Neuronal stem cell (in vitro differentiated cells): ENCODE measurements at regions not wholly inside any gene's neighbourhood (a gene's known extent, or its start where the extent isn't known, plus 50 kb on each side); places are given as distances from the start of the nearest gene placed in this dataset.
"Not testable (repeated sequence)": the region's sequence is repeated elsewhere in the genome, so short reads cannot be mapped to it uniquely, and the experiment has no call there.

Experiments used
- DNase-seq: peaks from one replicate; pipeline ENCODE4 v3.0.0-alpha.2; 2013; ENCODE audit warnings: low spot score
- H2AFZ ChIP-seq: one replicate; pipeline ENCODE4 v1.6.1; 2013; ENCODE audit warnings: mild to moderate bottlenecking, low read length, inconsistent platforms
- H2AK5ac ChIP-seq: 2 replicates; pipeline ENCODE4 v1.6.1; 2013; ENCODE audit warnings: low read depth, mild to moderate bottlenecking, inconsistent platforms, low read length, moderate library complexity, mixed read lengths
- H2BK120ac ChIP-seq: 2 replicates; pipeline ENCODE4 v1.6.1; 2013; ENCODE audit warnings: low read depth, mild to moderate bottlenecking, inconsistent platforms, low read length, moderate library complexity, mixed read lengths
- H2BK12ac ChIP-seq: one replicate; pipeline ENCODE4 v1.6.1; 2013; ENCODE audit warnings: low read length, inconsistent platforms
- H2BK15ac ChIP-seq: 2 replicates; pipeline ENCODE4 v1.6.1; 2013; ENCODE audit warnings: mild to moderate bottlenecking, low read length, inconsistent platforms, mixed read lengths
- H2BK5ac ChIP-seq: one replicate; pipeline ENCODE4 v1.6.1; 2013; ENCODE audit warnings: inconsistent platforms, mild to moderate bottlenecking, low read length, moderate library complexity
- H3K14ac ChIP-seq: one replicate; pipeline ENCODE4 v1.6.1; 2013; ENCODE audit warnings: low read length, inconsistent platforms
- H3K18ac ChIP-seq: 2 replicates; pipeline ENCODE4 v1.6.1; 2013; ENCODE audit warnings: low read length, inconsistent platforms
- H3K23ac ChIP-seq: 2 replicates; pipeline ENCODE4 v1.6.1; 2013; ENCODE audit warnings: low read depth, mild to moderate bottlenecking, mixed read lengths, low read length, inconsistent platforms; ENCODE audit not compliant: poor library complexity
- H3K27ac ChIP-seq: replicated peaks from 3 replicates; pipeline ENCODE4 v1.5.1; 2013; ENCODE audit warnings: low read length, inconsistent platforms
- H3K27me3 ChIP-seq, 3 experiments: 2 replicates each; pipeline ENCODE4 v1.6.1; 2013; ENCODE audit warnings: low read length in 3 of 3, mild to moderate bottlenecking in 2 of 3, inconsistent platforms in 1 of 3, low read depth in 1 of 3, mixed read lengths in 1 of 3, moderate library complexity in 1 of 3; ENCODE audit not compliant: control insufficient read depth in 3 of 3, insufficient read depth in 3 of 3
- H3K36me3 ChIP-seq, 2 donors: replicated peaks in 1 of 2; 2 replicates each; pipeline ENCODE4 v1.6.1; 2013; ENCODE audit warnings: low read length in 2 of 2; ENCODE audit not compliant: control insufficient read depth in 2 of 2, insufficient read depth in 2 of 2
- H3K4ac ChIP-seq: 2 replicates; pipeline ENCODE4 v1.6.1; 2013; ENCODE audit warnings: inconsistent platforms, mild to moderate bottlenecking, low read length, moderate library complexity
- H3K4me1 ChIP-seq, 2 donors: 1 replicate in 1 of 2; 2 replicates in 1 of 2; pipeline ENCODE4 v1.6.1; 2013; ENCODE audit warnings: low read length in 2 of 2, low read depth in 1 of 2; ENCODE audit not compliant: control insufficient read depth in 2 of 2, insufficient read depth in 1 of 2
- H3K4me2 ChIP-seq: one replicate; pipeline ENCODE4 v1.6.1; 2013; ENCODE audit warnings: mild to moderate bottlenecking, low read length, inconsistent platforms; ENCODE audit not compliant: insufficient read depth, poor library complexity, severe bottlenecking
- H3K4me3 ChIP-seq, 2 donors: 2 replicates each; pipeline ENCODE4 v1.5.1; 2013; ENCODE audit warnings: low read length in 2 of 2, mild to moderate bottlenecking in 2 of 2, inconsistent platforms in 1 of 2, moderate library complexity in 1 of 2
- H3K79me1 ChIP-seq: one replicate; pipeline ENCODE4 v1.6.1; 2013; ENCODE audit warnings: low read depth, mild to moderate bottlenecking, inconsistent platforms, low read length, moderate library complexity
- H3K9ac ChIP-seq: one replicate; pipeline ENCODE4 v1.6.1; 2013; ENCODE audit warnings: mild to moderate bottlenecking, low read depth, low read length, inconsistent platforms; ENCODE audit not compliant: poor library complexity
- H3K9me3 ChIP-seq, 2 donors: replicated peaks in 1 of 2; 2 replicates each; pipeline versions ENCODE3 to v1.6.1; 2013; ENCODE audit warnings: low read length in 2 of 2, mild to moderate bottlenecking in 2 of 2, inconsistent platforms in 1 of 2, low read depth in 1 of 2, mixed read lengths in 1 of 2, moderate library complexity in 1 of 2; ENCODE audit not compliant: control insufficient read depth in 2 of 2, insufficient read depth in 1 of 2
- H4K8ac ChIP-seq: one replicate; pipeline ENCODE4 v1.6.1; 2013; ENCODE audit warnings: low read depth, mild to moderate bottlenecking, inconsistent platforms, low read length, moderate library complexity
- H4K91ac ChIP-seq: one replicate; pipeline ENCODE4 v1.6.1; 2013; ENCODE audit warnings: low read length, low read depth, mild to moderate bottlenecking, inconsistent platforms; ENCODE audit not compliant: poor library complexity
- WGBS, 2 donors: extraction: QIAGEN DNeasy Blood & Tissue Kit; methylation state at CpG; one replicate each; pipeline ENCODE4 v1.1.7; 2013; ENCODE audit warnings: missing lambda C conversion rate in 2 of 2, mixed read lengths in 1 of 2; ENCODE audit not compliant: insufficient read length in 2 of 2, insufficient replicate concordance in 1 of 2; ENCODE audit errors: extremely low coverage in 2 of 2; 5-methylcytosine and 5-hydroxymethylcytosine counted together

- H3K4me3 ChIP-seq, H2BK120ac ChIP-seq, H2BK15ac ChIP-seq, H3K4ac ChIP-seq, H2BK5ac ChIP-seq, H2BK12ac ChIP-seq, H2AK5ac ChIP-seq, H2AFZ ChIP-seq, H3K27ac ChIP-seq, H3K18ac ChIP-seq, DNase-seq, H3K4me2 ChIP-seq, H4K8ac ChIP-seq, H3K79me1 ChIP-seq, H3K9me3 ChIP-seq, H3K27me3 ChIP-seq, H4K91ac ChIP-seq, H3K36me3 ChIP-seq, H3K4me1 ChIP-seq, H3K23ac ChIP-seq, H3K9ac ChIP-seq, H3K14ac ChIP-seq: not testable (repeated sequence)
- no CpG with 5 or more reads among the region's 46 CpGs for WGBS, 2 donors
Measured at GRCh38 chr9:63450836-63451235, 1834.2 kb downstream of the FOXD4L5 start.

DNA sequence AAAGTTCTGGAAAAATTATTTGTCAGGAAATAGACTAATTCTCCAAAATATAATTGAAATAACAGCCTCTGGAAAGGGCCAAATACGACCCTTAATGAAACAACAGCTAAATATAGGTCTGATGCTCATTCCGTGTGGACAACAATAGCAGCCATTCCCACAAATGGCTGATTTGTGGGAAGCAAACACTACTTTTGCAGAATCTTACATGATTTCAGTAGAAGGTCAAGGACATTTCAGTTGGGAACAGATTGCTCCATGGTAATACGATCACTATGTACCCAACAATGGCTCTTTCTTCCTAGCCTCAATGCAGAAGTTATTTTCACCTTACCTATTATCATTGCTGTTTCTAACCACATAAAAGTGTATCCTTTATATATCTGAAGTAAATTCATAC is 1859.9 kb downstream of the FOXD4L5 start:
- not testable (repeated sequence) for H3K9ac ChIP-seq, H3K4ac ChIP-seq, H3K9me3 ChIP-seq, H3K4me3 ChIP-seq, H4K8ac ChIP-seq, H3K27me3 ChIP-seq, H3K14ac ChIP-seq, H3K23ac ChIP-seq, H3K27ac ChIP-seq, H4K91ac ChIP-seq, H3K18ac ChIP-seq, H3K79me1 ChIP-seq, H2AFZ ChIP-seq, H3K4me1 ChIP-seq, H2AK5ac ChIP-seq, H2BK15ac ChIP-seq, H3K4me2 ChIP-seq, H2BK120ac ChIP-seq, H2BK5ac ChIP-seq, H2BK12ac ChIP-seq, H3K36me3 ChIP-seq, DNase-seq
- WGBS, 2 donors, result no CpG with 5 or more reads among the region's 3 CpGs

GRCh38 chr9:63390897-63391296 is 1894.1 kb downstream of the FOXD4L5 start:
- not testable (repeated sequence) for H2BK120ac ChIP-seq, H4K8ac ChIP-seq, H4K91ac ChIP-seq, H3K4me2 ChIP-seq, H3K27me3 ChIP-seq, H2AK5ac ChIP-seq, H3K14ac ChIP-seq, H3K4me1 ChIP-seq, H2BK5ac ChIP-seq, H3K79me1 ChIP-seq, H3K9me3 ChIP-seq, DNase-seq, H3K36me3 ChIP-seq, H3K4me3 ChIP-seq, H2BK12ac ChIP-seq, H2AFZ ChIP-seq, H3K23ac ChIP-seq, H3K18ac ChIP-seq, H3K9ac ChIP-seq, H3K4ac ChIP-seq, H2BK15ac ChIP-seq, H3K27ac ChIP-seq
- no CpG with 5 or more reads among the region's 3 CpGs for WGBS, 2 donors

DNA sequence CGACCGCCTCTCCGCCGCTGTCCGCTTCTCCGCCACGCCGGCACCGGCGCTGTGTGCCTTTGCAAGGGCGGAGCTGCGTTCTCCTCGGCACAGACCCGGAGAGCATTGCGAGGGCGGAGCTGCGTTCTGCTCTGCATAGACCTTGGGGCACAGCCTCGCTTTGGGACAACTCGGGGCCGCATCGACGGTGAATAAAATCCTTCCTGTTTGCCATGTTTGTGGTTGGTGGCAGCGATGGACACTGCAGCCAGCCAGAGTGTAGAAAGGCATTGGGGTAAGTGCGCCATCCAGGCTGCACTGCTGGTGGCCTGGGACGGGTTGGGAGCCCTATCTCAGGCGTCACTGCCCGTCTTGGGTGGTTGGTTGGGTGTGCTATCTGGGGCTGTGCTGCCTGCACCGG is 1899.5 kb downstream of the FOXD4L5 start:
- not testable (repeated sequence) for H3K9ac ChIP-seq, H2AK5ac ChIP-seq, H3K18ac ChIP-seq, H3K79me1 ChIP-seq, H3K4ac ChIP-seq, H3K27ac ChIP-seq, H3K36me3 ChIP-seq, H3K4me1 ChIP-seq, H2AFZ ChIP-seq, H3K27me3 ChIP-seq, H3K4me2 ChIP-seq, H4K8ac ChIP-seq, H3K23ac ChIP-seq, H3K14ac ChIP-seq, H2BK15ac ChIP-seq, H2BK5ac ChIP-seq, H2BK120ac ChIP-seq, H4K91ac ChIP-seq, DNase-seq, H3K9me3 ChIP-seq, H2BK12ac ChIP-seq
- H3K4me3 ChIP-seq, result peak overlapping the region; percentile 48 to 75
- no CpG with 5 or more reads among the region's 28 CpGs for WGBS, 2 donors
